Endothelial cell of umbilical vein (primary cell): ENCODE measurements at regions not wholly inside any gene's neighbourhood (a gene's known extent, or its start where the extent isn't known, plus 50 kb on each side); places are given as distances from the start of the nearest gene placed in this dataset.

Experiments used
- BruUV-seq: library from RNA; stranded (reverse); fragments of 400-500 nt; replicated peaks from 2 replicates; lab custom pipeline; 2021; lab: Mats Ljungman, UMichigan
- CTCF ChIA-PET: fragments of 300-600, 350-600 bp; sonication (Branson Sonifier 250); formaldehyde crosslinking; loops from one replicate; lab custom pipeline; 2021; ENCODE audit warnings: antibody characterized with exemption, inconsistent platforms; lab: Charles Lee
- POLR2A ChIA-PET: fragments of 300-600, 350-600 bp; sonication (Branson Sonifier 250); formaldehyde crosslinking; loops from one replicate; lab custom pipeline; 2021; ENCODE audit warnings: antibody characterized with exemption, inconsistent platforms; lab: Charles Lee
- DNase-seq: peaks from one replicate; pipeline ENCODE4 v3.0.0-alpha.2; 2011; ENCODE audit warnings: low read depth, low spot score
- FAIRE-seq: peaks from 2 replicates; lab custom pipeline; 2011; peaks lifted over from hg19 to GRCh38; lab: Jason Lieb, UNC
- H2AFZ ChIP-seq: 2 replicates; pipeline ENCODE4 v1.6.0; 2012; ENCODE audit warnings: low read depth, low read length, control low read depth, inconsistent platforms
- H3K27ac ChIP-seq: 2 replicates; pipeline ENCODE4 v1.5.1; 2011; ENCODE audit warnings: low read depth, mild to moderate bottlenecking, control low read depth, low read length, moderate library complexity; ENCODE audit not compliant: insufficient read depth
- H3K27me3 ChIP-seq, 2 experiments: 2 replicates each; pipeline versions ENCODE4 v1.6.0 to v1.6.1; 2011; ENCODE audit warnings: low read length in 2 of 2, mixed read lengths in 1 of 2; ENCODE audit not compliant: control insufficient read depth in 2 of 2, insufficient read depth in 2 of 2
- H3K36me3 ChIP-seq, 2 experiments: 2 replicates in 1 of 2; 3 replicates in 1 of 2; pipeline ENCODE4 v1.5.1; 2011; ENCODE audit warnings: low read length in 2 of 2, mild to moderate bottlenecking in 1 of 2, moderate library complexity in 1 of 2; ENCODE audit not compliant: control insufficient read depth in 2 of 2, insufficient read depth in 2 of 2; ENCODE audit errors: extremely low read depth in 1 of 2
- H3K4me1 ChIP-seq: 3 replicates; pipeline ENCODE4 v1.5.1; 2011; ENCODE audit warnings: mild to moderate bottlenecking, low read length; ENCODE audit not compliant: control insufficient read depth, insufficient read depth; ENCODE audit errors: extremely low read depth
- H3K4me2 ChIP-seq: 2 replicates; pipeline ENCODE4 v1.6.1; 2011; ENCODE audit warnings: low read length, control low read depth, mixed read lengths; ENCODE audit not compliant: insufficient read depth
- H3K4me3 ChIP-seq, 3 experiments: fragments of 200-600 bp in 1 of 3; sonication (generic), shearing (Covaris generic) in 1 of 3; replicated peaks in 1 of 3; 2 replicates each; pipeline ENCODE4 v1.5.1; 2011 to 2016; ENCODE audit warnings: control low read depth in 3 of 3, low read length in 3 of 3, mild to moderate bottlenecking in 2 of 3, inconsistent platforms in 1 of 3, low read depth in 1 of 3, moderate library complexity in 1 of 3; ENCODE audit not compliant: insufficient read depth in 1 of 3
- H3K79me2 ChIP-seq: 2 replicates; pipeline ENCODE4 v1.6.0; 2012; ENCODE audit warnings: low read length, inconsistent platforms; ENCODE audit not compliant: control insufficient read depth, insufficient read depth
- H3K9ac ChIP-seq: replicated peaks from 2 replicates; pipeline ENCODE3; 2011; ENCODE audit warnings: low read length, control low read depth; ENCODE audit not compliant: insufficient read depth; ENCODE audit errors: extremely low read depth
- H3K9me1 ChIP-seq: replicated peaks from 3 replicates; pipeline ENCODE4 v1.6.0; 2011; ENCODE audit warnings: mild to moderate bottlenecking, low read length; ENCODE audit not compliant: control insufficient read depth, insufficient read depth; ENCODE audit errors: extremely low read depth
- H3K9me3 ChIP-seq: replicated peaks from 2 replicates; pipeline ENCODE4 v1.5.1; 2012; ENCODE audit warnings: low read length, inconsistent platforms; ENCODE audit not compliant: control insufficient read depth, insufficient read depth
- H4K20me1 ChIP-seq: replicated peaks from 2 replicates; pipeline ENCODE3; 2011; ENCODE audit warnings: mild to moderate bottlenecking, low read length; ENCODE audit not compliant: control insufficient read depth, insufficient read depth; ENCODE audit errors: extremely low read depth
- CTCF ChIP-seq, 2 donors: IDR thresholded peaks; 1 replicate in 1 of 2; 2 replicates in 1 of 2; pipeline ENCODE4 v1.5.1; 2011; ENCODE audit warnings: low read length in 2 of 2, mild to moderate bottlenecking in 2 of 2, moderate library complexity in 2 of 2, control low read depth in 1 of 2, inconsistent platforms in 1 of 2, low read depth in 1 of 2; ENCODE audit not compliant: insufficient read depth in 1 of 2; ENCODE audit errors: extremely low read depth in 1 of 2
- EZH2 ChIP-seq: IDR thresholded peaks from 2 replicates; pipeline ENCODE4 v1.6.1; 2012; ENCODE audit warnings: borderline replicate concordance, low read depth, mild to moderate bottlenecking, moderate library complexity, low read length, inconsistent platforms; ENCODE audit not compliant: severe bottlenecking
- FOS ChIP-seq: IDR thresholded peaks from 2 replicates; pipeline ENCODE4 v1.6.1; 2011; ENCODE audit warnings: mild to moderate bottlenecking, low read length, moderate library complexity, borderline replicate concordance; ENCODE audit not compliant: insufficient read depth
- GATA2 ChIP-seq: IDR thresholded peaks from 2 replicates; pipeline ENCODE4 v1.7.0; 2011; ENCODE audit warnings: low read depth, mild to moderate bottlenecking, moderate library complexity, mixed read lengths, low read length; ENCODE audit not compliant: insufficient read length, insufficient read depth
- JUN ChIP-seq: IDR thresholded peaks from 2 replicates; pipeline ENCODE4 v1.6.1; 2011; ENCODE audit warnings: borderline replicate concordance, low read depth; ENCODE audit not compliant: insufficient read length, insufficient read depth
- MAX ChIP-seq: IDR thresholded peaks from 2 replicates; pipeline ENCODE4 v1.6.1; 2011; ENCODE audit not compliant: insufficient read depth, insufficient read length
- MYC ChIP-seq: IDR thresholded peaks from one replicate; pipeline ENCODE4 v1.6.1; 2011; ENCODE audit warnings: mild to moderate bottlenecking, low read depth, low read length
- POLR2A ChIP-seq: IDR thresholded peaks from 2 replicates; pipeline ENCODE4 v1.6.1; 2012; ENCODE audit warnings: low read depth, mild to moderate bottlenecking, control low read depth, low read length
- POLR2AphosphoS5 ChIP-seq: IDR thresholded peaks from 2 replicates; pipeline ENCODE4 v1.6.1; 2012; ENCODE audit warnings: low read depth, mild to moderate bottlenecking, control low read depth, low read length, moderate library complexity; ENCODE audit not compliant: insufficient read depth
- dilution Hi-C: fragments of 300-500 bp; cut with MboI; formaldehyde crosslinking; loops from one replicate; pipeline ENCODE4 v1.15.0; 2019; ENCODE audit warnings: low sequenced_read_pairs; ENCODE audit not compliant: extremely low pct_ligation_motif_present
- intact Hi-C: fragments of 100-400 bp; cut with micrococcal nuclease; formaldehyde crosslinking; loops from one replicate; pipeline ENCODE4 v1.10.0; 2022

GRCh38 chr2:223232285-223232684 is 180.3 kb downstream of the KCNE4 start:
- no peak for FAIRE-seq
- H3K9me1 ChIP-seq, result no peaks in the 10 kb centered on the region
- BruUV-seq, result no TSS peak
- DNase-seq, result no peak
- H3K9me3 ChIP-seq, result no peaks in the 10 kb centered on the region
- H3K36me3 ChIP-seq, result no peaks in the 10 kb centered on the region
- intact Hi-C loops, result no loop called here
- no peak overlapping the region for H3K9ac ChIP-seq
- no peak overlapping the region for H3K4me2 ChIP-seq
- no peak overlapping the region for H2AFZ ChIP-seq
- no peaks in the 10 kb centered on the region for H4K20me1 ChIP-seq
- no peak for TF ChIP-seq POLR2AphosphoS5
- ChIA-PET CTCF (interaction anchor here (1.1 kb wide), 1 partner anchor 260 kb away, joined by 3 read pairs; no protein-coding TSS in a partner anchor), POLR2A (no interaction called here)
- dilution Hi-C loops, result no loop called here
- H3K4me3 ChIP-seq, result no peak overlapping the region
- no peaks in the 10 kb centered on the region for H3K4me1 ChIP-seq
- H3K27ac ChIP-seq, result no peak overlapping the region
- no peaks in the 10 kb centered on the region for H3K79me2 ChIP-seq
- H3K27me3 ChIP-seq, result no peaks in the 10 kb centered on the region

- H3K27ac ChIP-seq, result no peak overlapping the region
- no peak overlapping the region for H3K4me3 ChIP-seq
- H3K4me1 ChIP-seq, result no peaks in the 10 kb centered on the region
- H3K9me3 ChIP-seq, result no peaks in the 10 kb centered on the region
- no peaks in the 10 kb centered on the region for H3K36me3 ChIP-seq
- ChIA-PET POLR2A (no interaction called here), CTCF (interaction anchor here (1.1 kb wide), 1 partner anchor 261 kb away, joined by 3 read pairs; no protein-coding TSS in a partner anchor)
- H3K9me1 ChIP-seq, result no peaks in the 10 kb centered on the region
- no peaks in the 10 kb centered on the region for H3K27me3 ChIP-seq
- intact Hi-C loops (no loop called here), dilution Hi-C loops (no loop called here)
- DNase-seq (no peak), FAIRE-seq (no peak)
- no peak for TF ChIP-seq GATA2
- no peak for TF ChIP-seq EZH2
- no peak for TF ChIP-seq POLR2AphosphoS5
- TF ChIP-seq CTCF (IDR thresholded peaks at IDR 0.05; ENCODE audit: extremely low read depth in 1 of 2, insufficient read depth in 1 of 2, low read depth in 1 of 2, low read length in 2 of 2), result no peak
- no peak for TF ChIP-seq MAX
- no peak for TF ChIP-seq POLR2A
- TF ChIP-seq MYC, result no peak
- TF ChIP-seq FOS, result no peak
- no peak for TF ChIP-seq JUN
- no peaks in the 10 kb centered on the region for H3K79me2 ChIP-seq
- BruUV-seq, result no TSS peak
- H3K9ac ChIP-seq, result no peak overlapping the region
- H4K20me1 ChIP-seq, result no peaks in the 10 kb centered on the region
- no peak overlapping the region for H3K4me2 ChIP-seq
- no peak overlapping the region for H2AFZ ChIP-seq
These were observed 180.9 kb downstream of the KCNE4 start for GRCh38 chr2:223232896-223233295.
